H9 (cell line): ENCODE measurements at regions not wholly inside any gene's neighbourhood (a gene's known extent, or its start where the extent isn't known, plus 50 kb on each side); places are given as distances from the start of the nearest gene placed in this dataset.

Experiments
- DNase-seq: peaks from one replicate; pipeline ENCODE4 v3.0.0-alpha.2; 2017
- H2AFZ ChIP-seq: one replicate; pipeline ENCODE4 v1.6.1; 2013; ENCODE audit warnings: mild to moderate bottlenecking, low read length, control low read depth, moderate library complexity
- H2AK5ac ChIP-seq: 2 replicates; pipeline ENCODE4 v1.6.1; 2013; ENCODE audit warnings: low read length, control low read depth, mixed read lengths; ENCODE audit not compliant: insufficient read length
- H2BK120ac ChIP-seq: one replicate; pipeline ENCODE4 v1.6.1; 2013; ENCODE audit warnings: low read depth, mild to moderate bottlenecking, low read length, control low read depth, inconsistent platforms; ENCODE audit not compliant: poor library complexity, severe bottlenecking
- H2BK12ac ChIP-seq: 2 replicates; pipeline ENCODE4 v1.6.1; 2013; ENCODE audit warnings: low read length, control low read depth, mixed read lengths, low read depth; ENCODE audit not compliant: insufficient read length
- H2BK15ac ChIP-seq: 2 replicates; pipeline ENCODE4 v1.6.1; 2013; ENCODE audit warnings: low read depth, low read length, control low read depth
- H2BK20ac ChIP-seq: one replicate; pipeline ENCODE4 v1.6.1; 2013; ENCODE audit warnings: low read depth, mild to moderate bottlenecking, low read length, control low read depth, inconsistent platforms; ENCODE audit not compliant: poor library complexity, severe bottlenecking
- H2BK5ac ChIP-seq: 2 replicates; pipeline ENCODE4 v1.6.1; 2013; ENCODE audit warnings: low read length, control low read depth, mixed read lengths; ENCODE audit not compliant: insufficient read length
- H3K14ac ChIP-seq: 2 replicates; pipeline ENCODE4 v1.6.1; 2013; ENCODE audit warnings: low read length, control low read depth; ENCODE audit not compliant: insufficient read depth
- H3K18ac ChIP-seq: 2 replicates; pipeline ENCODE4 v1.6.1; 2013; ENCODE audit warnings: low read depth, mild to moderate bottlenecking, mixed read lengths, low read length, control low read depth; ENCODE audit not compliant: insufficient read length
- H3K23ac ChIP-seq: 2 replicates; pipeline ENCODE4 v1.6.1; 2013; ENCODE audit warnings: low read length, control low read depth, mixed read lengths, low read depth; ENCODE audit not compliant: insufficient read length
- H3K23me2 ChIP-seq: 2 replicates; pipeline ENCODE4 v1.6.1; 2013; ENCODE audit warnings: low read depth, mild to moderate bottlenecking, mixed read lengths, low read length, control low read depth; ENCODE audit not compliant: insufficient read length, poor library complexity, severe bottlenecking
- H3K27ac ChIP-seq: 2 replicates; pipeline ENCODE4 v1.5.1; 2013; ENCODE audit warnings: low read length, control low read depth, mixed read lengths, low read depth; ENCODE audit not compliant: insufficient read length
- H3K27me3 ChIP-seq: 2 replicates; pipeline ENCODE4 v1.6.1; 2013; ENCODE audit warnings: low read length, control low read depth, inconsistent platforms; ENCODE audit not compliant: insufficient read depth
- H3K4ac ChIP-seq: 2 replicates; pipeline ENCODE4 v1.6.1; 2013; ENCODE audit warnings: low read depth, mild to moderate bottlenecking, control low read depth, inconsistent platforms, low read length, moderate library complexity
- H3K4me1 ChIP-seq: 2 replicates; pipeline ENCODE4 v1.6.1; 2013; ENCODE audit warnings: low read length, control low read depth, inconsistent platforms; ENCODE audit not compliant: insufficient read depth
- H3K4me2 ChIP-seq: 2 replicates; pipeline ENCODE4 v1.6.1; 2013; ENCODE audit warnings: low read length, control low read depth, mixed read lengths; ENCODE audit not compliant: insufficient read length, insufficient read depth
- H3K56ac ChIP-seq: 2 replicates; pipeline ENCODE4 v1.6.1; 2013; ENCODE audit warnings: low read depth, mild to moderate bottlenecking, mixed read lengths, low read length, control low read depth; ENCODE audit not compliant: insufficient read length
- H3K79me1 ChIP-seq: 2 replicates; pipeline ENCODE4 v1.6.1; 2013; ENCODE audit warnings: low read depth, mild to moderate bottlenecking, moderate library complexity, low read length, control low read depth, inconsistent platforms; ENCODE audit not compliant: insufficient read depth, poor library complexity, severe bottlenecking
- H3K79me2 ChIP-seq: 2 replicates; pipeline ENCODE4 v1.6.1; 2013; ENCODE audit warnings: low read length, control low read depth, inconsistent platforms; ENCODE audit not compliant: insufficient read depth
- H3K9ac ChIP-seq: 2 replicates; pipeline ENCODE4 v1.6.1; 2013; ENCODE audit warnings: low read length, control low read depth, mixed read lengths; ENCODE audit not compliant: insufficient read length; ENCODE audit errors: extremely low read depth
- H3K9me3 ChIP-seq: one replicate; pipeline ENCODE4 v1.6.1; 2013; ENCODE audit warnings: low read depth, low read length, inconsistent platforms; ENCODE audit not compliant: control insufficient read depth
- H3T11ph ChIP-seq: one replicate; pipeline ENCODE4 v1.6.1; 2013; ENCODE audit warnings: mild to moderate bottlenecking, low read length, control low read depth, inconsistent platforms
- H4K20me1 ChIP-seq: one replicate; pipeline ENCODE4 v1.6.1; 2013; ENCODE audit not compliant: control insufficient read depth, insufficient read length, insufficient read depth
- H4K5ac ChIP-seq: 2 replicates; pipeline ENCODE4 v1.6.1; 2013; ENCODE audit warnings: low read depth, mild to moderate bottlenecking, mixed read lengths, low read length, control low read depth; ENCODE audit not compliant: insufficient read length
- H4K8ac ChIP-seq: replicated peaks from 2 replicates; pipeline ENCODE4 v1.6.1; 2013; ENCODE audit warnings: low read length, control low read depth, mixed read lengths, low read depth; ENCODE audit not compliant: insufficient read length
- H4K91ac ChIP-seq: 2 replicates; pipeline ENCODE4 v1.6.1; 2013; ENCODE audit warnings: low read depth, mild to moderate bottlenecking, moderate library complexity, mixed read lengths, low read length, control low read depth; ENCODE audit not compliant: insufficient read length
- H3K27ac Mint-ChIP-seq, 3 experiments: 2 replicates in 2 of 3; 3 replicates in 1 of 3; pipeline ENCODE4 v1.8.0; 2020 to 2021; ENCODE audit warnings: mixed read lengths in 3 of 3, mild to moderate bottlenecking in 1 of 3, moderate library complexity in 1 of 3
- H3K27me3 Mint-ChIP-seq: 2 replicates; pipeline ENCODE4 v1.8.0; 2021; ENCODE audit warnings: low read depth, mild to moderate bottlenecking, moderate library complexity, mixed read lengths
- H3K36me3 Mint-ChIP-seq, 3 experiments: 2 replicates in 2 of 3; 3 replicates in 1 of 3; pipeline ENCODE4 v1.8.0; 2020 to 2021; ENCODE audit warnings: low read depth in 3 of 3, mixed read lengths in 3 of 3; ENCODE audit not compliant: insufficient read depth in 1 of 3
- H3K4me1 Mint-ChIP-seq, 2 experiments: 2 replicates each; pipeline ENCODE4 v1.8.0; 2020; ENCODE audit warnings: mixed read lengths in 2 of 2
- H3K4me3 Mint-ChIP-seq, 2 experiments: 2 replicates in 1 of 2; 3 replicates in 1 of 2; pipeline ENCODE4 v1.8.0; 2020 to 2021; ENCODE audit warnings: mild to moderate bottlenecking in 2 of 2, mixed read lengths in 2 of 2, moderate library complexity in 1 of 2
- H3K9me3 Mint-ChIP-seq, 2 experiments: 2 replicates in 1 of 2; 3 replicates in 1 of 2; pipeline ENCODE4 v1.8.0; 2020; ENCODE audit warnings: mild to moderate bottlenecking in 2 of 2, mixed read lengths in 2 of 2, moderate library complexity in 1 of 2
- CTCF ChIP-seq: fragments of 200-600 bp; sonication (generic); conservative IDR thresholded peaks from 3 replicates; pipeline ENCODE4 v1.8.0; 2021; ENCODE audit warnings: antibody characterized with exemption, mild to moderate bottlenecking
- WGBS: extraction: QIAGEN DNeasy Blood & Tissue Kit; methylation state at CpG from one replicate; pipeline ENCODE4 v1.1.7; 2013; ENCODE audit warnings: missing lambda C conversion rate, low lambda C conversion rate, mixed read lengths; ENCODE audit not compliant: insufficient read length; ENCODE audit errors: extremely low coverage; 5-methylcytosine and 5-hydroxymethylcytosine counted together

- no peak for DNase-seq
- no peak overlapping the region for H3T11ph ChIP-seq
- TF ChIP-seq CTCF, result no peak
- H4K91ac ChIP-seq, result no peak overlapping the region
- no peak overlapping the region for H2BK120ac ChIP-seq
- Mint-ChIP-seq H3K9me3 (peaks cover 2 to 4% of the 10 kb centered on the region in 2 experiments; a peak in 3 of 5 replicates), H3K36me3 (peaks cover 0 to 4% (median 0%) of the 10 kb centered on the region in 3 experiments; a peak in 2 of 7 replicates), H3K4me3 (no peak overlapping the region), H3K27me3 (peaks cover 2% of the 10 kb centered on the region; the same call in 1 of the 2 replicates), H3K27ac (no peak overlapping the region; a peak in 1 of 7 replicates), H3K4me1 (peaks cover 5 to 7% of the 10 kb centered on the region in 2 experiments)
- H3K4me2 ChIP-seq, result no peak overlapping the region
- H4K20me1 ChIP-seq, result no peaks in the 10 kb centered on the region
- H3K27ac ChIP-seq, result no peak overlapping the region
- no peak overlapping the region for H2BK12ac ChIP-seq
- H3K79me1 ChIP-seq, result no peaks in the 10 kb centered on the region
- no peak overlapping the region for H2BK5ac ChIP-seq
- H2BK20ac ChIP-seq, result no peak overlapping the region
- H3K14ac ChIP-seq, result no peak overlapping the region
- H3K79me2 ChIP-seq, result no peaks in the 10 kb centered on the region
- no peak overlapping the region for H2AK5ac ChIP-seq
- H3K18ac ChIP-seq, result no peak overlapping the region
- H3K4ac ChIP-seq, result no peak overlapping the region
- no CpG with 5 or more reads among the region's 2 CpGs for WGBS
- no peak overlapping the region for H4K8ac ChIP-seq
- H3K9ac ChIP-seq, result no peak overlapping the region
- no peak overlapping the region for H2AFZ ChIP-seq
- H2BK15ac ChIP-seq, result no peak overlapping the region
- H3K27me3 ChIP-seq, result no peaks in the 10 kb centered on the region
- H4K5ac ChIP-seq, result no peak overlapping the region
- H3K23ac ChIP-seq, result no peak overlapping the region
- H3K23me2 ChIP-seq, result no peaks in the 10 kb centered on the region
- no peaks in the 10 kb centered on the region for H3K4me1 ChIP-seq
- no peaks in the 10 kb centered on the region for H3K9me3 ChIP-seq
- no peak overlapping the region for H3K56ac ChIP-seq
These were observed 59.4 kb upstream of the CITED2 start for GRCh38 chr6:139433631-139434419.
